HFF-Myc (cell line): ENCODE measurements at regions not wholly inside any gene's neighbourhood (a gene's known extent, or its start where the extent isn't known, plus 50 kb on each side); places are given as distances from the start of the nearest gene placed in this dataset.
"Not testable (repeated sequence)": the region's sequence is repeated elsewhere in the genome, so short reads cannot be mapped to it uniquely, and the experiment has no call there.

ENCODE experiments used
- DNase-seq: peaks from one replicate; pipeline ENCODE4 v3.0.0-alpha.2; 2011; ENCODE audit warnings: low read depth; ENCODE audit errors: extremely low read depth
- H3K4me3 ChIP-seq: replicated peaks from 2 replicates; pipeline ENCODE4 v1.5.1; 2011; ENCODE audit warnings: low read depth, mild to moderate bottlenecking, control low read depth, low read length
- TF ChIP-seq, protein P1 (sequence below): IDR thresholded peaks from 2 replicates; pipeline ENCODE4 v1.5.1; 2012; ENCODE audit warnings: mild to moderate bottlenecking, low read depth, low read length, control low read depth; ENCODE audit errors: missing control alignments

DNA sequence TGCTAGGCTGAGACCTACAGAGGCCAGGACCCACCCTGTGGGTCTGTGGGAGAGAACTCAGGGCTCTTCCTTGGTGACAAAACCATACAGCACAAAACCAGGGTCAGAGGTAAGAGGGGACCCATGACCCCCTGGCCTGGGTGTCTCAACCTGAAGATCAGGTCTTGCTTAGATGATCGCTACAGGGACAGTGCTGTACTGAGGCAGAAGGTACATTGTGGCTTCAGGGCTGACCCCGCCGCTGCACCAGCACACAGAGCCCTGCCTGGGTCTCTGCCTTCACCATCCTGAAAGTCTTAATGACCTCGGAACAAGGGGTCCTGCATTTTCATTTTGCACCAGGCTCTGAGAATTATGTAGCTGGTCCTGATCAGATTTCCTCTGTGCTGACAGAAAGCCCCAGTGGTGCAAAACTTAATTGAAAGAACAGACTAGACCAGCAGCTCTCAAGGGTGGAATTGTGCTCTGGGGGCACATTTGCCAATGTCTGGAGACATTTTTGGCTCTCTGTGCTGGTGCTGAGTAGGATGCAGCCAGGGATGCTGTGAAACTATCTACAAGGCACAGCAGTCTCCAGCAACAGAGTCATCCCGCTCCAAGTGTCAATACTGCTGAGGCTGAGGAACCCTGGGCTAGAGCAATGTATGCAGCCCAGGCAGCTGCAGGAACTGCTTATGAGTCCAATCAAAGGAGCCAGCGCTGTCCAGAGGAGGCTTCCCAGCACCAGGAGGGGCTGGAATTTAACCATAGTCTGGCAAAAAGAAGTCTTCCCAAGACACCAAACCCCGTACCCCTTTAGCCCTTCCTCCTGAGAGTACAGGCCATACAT is 254.9 kb downstream of the ERMARD start:
- no peak for DNase-seq
- H3K4me3 ChIP-seq = no peak overlapping the region
- TF ChIP-seq, protein P1, sequence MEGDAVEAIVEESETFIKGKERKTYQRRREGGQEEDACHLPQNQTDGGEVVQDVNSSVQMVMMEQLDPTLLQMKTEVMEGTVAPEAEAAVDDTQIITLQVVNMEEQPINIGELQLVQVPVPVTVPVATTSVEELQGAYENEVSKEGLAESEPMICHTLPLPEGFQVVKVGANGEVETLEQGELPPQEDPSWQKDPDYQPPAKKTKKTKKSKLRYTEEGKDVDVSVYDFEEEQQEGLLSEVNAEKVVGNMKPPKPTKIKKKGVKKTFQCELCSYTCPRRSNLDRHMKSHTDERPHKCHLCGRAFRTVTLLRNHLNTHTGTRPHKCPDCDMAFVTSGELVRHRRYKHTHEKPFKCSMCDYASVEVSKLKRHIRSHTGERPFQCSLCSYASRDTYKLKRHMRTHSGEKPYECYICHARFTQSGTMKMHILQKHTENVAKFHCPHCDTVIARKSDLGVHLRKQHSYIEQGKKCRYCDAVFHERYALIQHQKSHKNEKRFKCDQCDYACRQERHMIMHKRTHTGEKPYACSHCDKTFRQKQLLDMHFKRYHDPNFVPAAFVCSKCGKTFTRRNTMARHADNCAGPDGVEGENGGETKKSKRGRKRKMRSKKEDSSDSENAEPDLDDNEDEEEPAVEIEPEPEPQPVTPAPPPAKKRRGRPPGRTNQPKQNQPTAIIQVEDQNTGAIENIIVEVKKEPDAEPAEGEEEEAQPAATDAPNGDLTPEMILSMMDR = no peak

DNA sequence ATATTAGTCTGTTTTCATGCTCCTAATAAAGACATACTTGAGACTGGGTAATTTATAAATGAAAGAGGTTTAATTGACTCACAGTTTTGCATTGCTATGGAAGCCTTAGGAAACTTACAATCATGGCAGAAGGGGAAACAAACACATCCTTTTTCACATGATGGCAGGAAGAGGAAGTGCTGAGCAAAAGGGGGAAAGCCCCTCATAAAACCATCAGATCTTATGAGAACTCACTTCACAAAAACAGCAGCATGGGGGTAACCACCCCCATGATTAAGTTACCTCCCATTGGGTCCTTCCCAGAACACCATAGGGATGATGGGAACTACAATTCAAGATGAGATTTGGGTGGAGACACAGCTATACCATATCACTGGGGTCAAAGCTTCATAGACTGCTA is 254.2 kb downstream of the ERMARD start:
- TF ChIP-seq, protein P1 = no peak
- no peak for DNase-seq
- H3K4me3 ChIP-seq = no peak overlapping the region

DNA sequence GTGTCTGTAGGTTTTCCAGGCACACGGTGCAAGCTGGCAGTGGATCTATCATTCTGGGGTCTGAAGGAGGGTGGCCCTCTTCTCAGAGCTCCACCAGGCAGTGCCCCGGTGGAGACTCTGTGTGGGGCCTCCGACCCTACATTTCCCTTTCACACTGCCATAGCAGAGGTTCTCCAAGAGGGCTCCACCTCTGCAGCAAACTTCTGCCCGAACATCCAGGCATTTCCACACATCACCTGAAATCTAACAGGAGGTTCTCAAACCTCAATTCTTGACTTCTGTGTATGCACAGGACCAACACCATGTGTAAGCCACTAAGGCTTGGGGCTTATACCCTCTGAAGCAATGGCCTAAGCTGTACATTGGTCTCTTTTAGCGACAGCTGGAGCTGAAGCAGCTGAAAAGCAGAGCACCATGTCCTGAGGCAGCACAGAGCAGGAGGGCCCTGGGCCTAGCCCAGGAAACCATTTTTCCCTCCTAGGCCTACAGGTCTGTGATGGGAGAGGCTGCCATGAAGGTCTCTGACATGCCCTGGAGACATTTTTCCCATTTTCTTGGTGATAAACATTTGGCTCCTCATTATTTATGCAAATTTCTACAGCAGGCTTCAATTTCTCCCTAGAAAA is 253.3 kb downstream of the ERMARD start:
- no peak for DNase-seq
- TF ChIP-seq, protein P1 = no peak
- H3K4me3 ChIP-seq = no peak overlapping the region

DNA sequence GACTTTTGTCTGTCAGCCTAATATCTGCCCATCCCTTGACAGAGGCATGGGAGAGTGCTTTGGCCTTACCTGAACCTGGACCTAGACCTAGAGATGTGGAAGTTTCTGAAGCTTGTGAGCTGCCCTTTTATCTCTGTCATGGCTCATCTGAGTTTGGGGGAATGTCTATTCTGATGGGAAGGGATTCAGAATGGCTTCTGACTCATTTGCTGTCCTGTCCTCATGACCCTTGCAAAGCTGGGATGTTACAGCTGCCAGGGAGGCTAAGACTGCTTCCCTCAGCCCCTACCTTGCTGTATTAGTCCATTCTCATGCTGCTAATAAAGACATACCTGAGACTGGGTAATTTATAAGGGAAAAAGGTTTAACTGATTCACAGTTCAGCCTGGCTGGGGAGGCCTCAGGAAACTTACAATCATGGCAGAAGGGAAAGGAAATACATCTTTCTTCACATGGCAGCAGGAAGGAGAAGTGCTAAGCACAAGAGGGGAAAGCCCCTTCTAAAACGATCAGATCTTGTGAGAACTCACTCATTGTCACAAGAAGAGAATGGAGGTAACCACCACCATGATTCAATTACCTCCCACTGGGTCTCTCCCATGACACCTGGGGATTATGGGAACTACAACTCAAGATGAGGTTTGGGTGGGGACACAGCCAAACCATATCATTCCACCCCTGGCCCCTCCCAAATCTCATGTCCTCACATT is 252.2 kb downstream of the ERMARD start:
- H3K4me3 ChIP-seq = no peak overlapping the region
- no peak for DNase-seq
- TF ChIP-seq, protein P1 = no peak

DNA sequence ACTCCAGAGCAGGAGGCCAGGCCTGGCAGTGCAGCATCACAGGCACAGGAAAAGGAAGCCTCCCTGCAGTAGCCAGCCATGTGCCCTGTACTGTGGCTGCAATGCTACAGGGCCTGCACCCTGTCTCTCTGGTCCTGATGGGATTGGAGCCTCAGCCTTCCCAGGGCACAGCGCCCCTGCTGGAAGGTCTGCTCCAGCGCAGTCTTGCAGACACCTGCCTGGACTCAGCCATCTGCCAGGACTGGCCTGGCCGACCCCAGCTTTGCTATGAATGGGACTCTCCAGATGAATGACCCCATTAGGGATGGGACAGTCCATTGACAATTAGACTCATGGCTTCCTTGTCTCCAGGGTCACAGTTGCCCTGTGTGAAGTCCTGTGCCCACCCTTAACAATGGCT is 251.6 kb downstream of the ERMARD start:
- DNase-seq = no peak
- no peak overlapping the region for H3K4me3 ChIP-seq
- TF ChIP-seq, protein P1 = peak; percentile 21

DNA sequence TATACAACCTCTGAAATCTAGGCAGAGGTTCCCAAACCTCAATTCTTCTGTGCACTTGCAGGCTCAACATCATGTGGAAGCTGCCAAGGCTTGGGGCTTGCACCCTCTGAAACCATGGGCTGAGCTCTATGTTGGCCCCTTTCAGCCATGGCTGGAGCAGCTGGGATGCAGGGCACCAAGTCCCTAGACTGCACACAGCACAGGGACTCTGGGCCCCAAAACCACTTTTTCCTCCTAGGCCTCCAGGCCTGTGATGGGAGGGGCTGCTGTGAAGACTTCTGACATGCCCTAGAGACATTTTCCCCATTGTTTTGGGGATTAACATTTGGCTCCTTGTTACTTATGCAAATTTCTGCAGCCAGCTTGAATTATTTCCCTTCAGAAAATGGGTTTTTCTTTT is 250.4 kb downstream of the ERMARD start:
- H3K4me3 ChIP-seq, DNase-seq: not testable (repeated sequence)
